K562 (cell line): ENCODE measurements at regions not wholly inside any gene's neighbourhood (a gene's known extent, or its start where the extent isn't known, plus 50 kb on each side); places are given as distances from the start of the nearest gene placed in this dataset.

Experiments
- ATAC-seq: fragments of 200-7000 bp; cut with Tn5 transposase; 3 replicates; pipeline ENCODE4 v1.9.1; 2020; ENCODE audit warnings: moderate library complexity
- BruUV-seq: library from RNA; stranded (reverse); fragments of 400-500 nt; replicated peaks from 2 replicates; lab custom pipeline; 2021; lab: Mats Ljungman, UMichigan
- CTCF ChIA-PET: fragments of 300-600 bp; formaldehyde crosslinking; extraction: SDS; loops from one replicate; lab custom pipeline; 2021; ENCODE audit warnings: low intra/inter-chr PET ratio; lab: Yijun Ruan, JAX
- POLR2A ChIA-PET: fragments of 300-600, 350-650 bp; sonication (Branson Sonifier 250); formaldehyde crosslinking; extraction: SDS; loops from one replicate; lab custom pipeline; 2021; ENCODE audit warnings: antibody characterized with exemption, inconsistent platforms; lab: Yijun Ruan, JAX
- DNase-seq, 4 experiments: peaks; one replicate each; pipeline versions ENCODE4 v3.0.0 to v3.0.0-alpha.2; 2011 to 2018; ENCODE audit warnings: low spot score in 3 of 4, mixed read lengths in 3 of 4; ENCODE audit errors: extremely low read depth in 1 of 4
- FAIRE-seq: peaks from 2 replicates; lab custom pipeline; 2011; peaks lifted over from hg19 to GRCh38; lab: Jason Lieb, UNC
- H2AFZ ChIP-seq: 2 replicates; pipeline ENCODE4 v1.6.0; 2011; ENCODE audit warnings: low read depth, low read length, control low read depth, inconsistent platforms
- H3K27ac ChIP-seq: fragments of 200-600 bp; 3 replicates; pipeline ENCODE4 v1.8.0; 2011; ENCODE audit warnings: low read depth, mild to moderate bottlenecking, control low read depth, inconsistent platforms, low read length, moderate library complexity, mixed read lengths; ENCODE audit errors: extremely low read depth
- H3K27me3 ChIP-seq, 2 experiments: fragments of 300-600 bp in 1 of 2; 2 replicates in 1 of 2; 3 replicates in 1 of 2; pipeline versions ENCODE4 v1.6.0 to v1.8.0; 2011; ENCODE audit warnings: inconsistent platforms in 2 of 2, low read length in 2 of 2, mild to moderate bottlenecking in 1 of 2, mixed read lengths in 1 of 2, moderate library complexity in 1 of 2; ENCODE audit not compliant: control insufficient read depth in 2 of 2, insufficient read depth in 2 of 2
- H3K36me3 ChIP-seq: fragments of 300-600 bp; 3 replicates; pipeline ENCODE4 v1.8.0; 2011; ENCODE audit warnings: mild to moderate bottlenecking, low read length, inconsistent platforms; ENCODE audit not compliant: control insufficient read depth, insufficient read depth
- H3K4me1 ChIP-seq, 2 experiments: fragments of 200-600 bp in 1 of 2; replicated peaks in 1 of 2; 2 replicates in 1 of 2; 3 replicates in 1 of 2; pipeline versions ENCODE4 v1.5.1 to v1.8.0; 2011; ENCODE audit warnings: inconsistent platforms in 2 of 2, low read length in 2 of 2, mild to moderate bottlenecking in 1 of 2, mixed read lengths in 1 of 2, moderate library complexity in 1 of 2; ENCODE audit not compliant: control insufficient read depth in 2 of 2, insufficient read depth in 2 of 2
- H3K4me2 ChIP-seq: 2 replicates; pipeline ENCODE4 v1.6.1; 2011; ENCODE audit warnings: low read length, control low read depth, inconsistent platforms, mixed read lengths; ENCODE audit not compliant: insufficient read depth
- H3K4me3 ChIP-seq: fragments of 200-600 bp; sonication (generic), shearing (Covaris generic); 2 replicates; pipeline ENCODE4 v1.5.1; 2016; ENCODE audit warnings: control low read depth, inconsistent platforms
- H3K79me2 ChIP-seq: fragments of 200-600 bp; 3 replicates; pipeline ENCODE4 v1.8.0; 2011; ENCODE audit warnings: low read length, inconsistent platforms; ENCODE audit not compliant: control insufficient read depth, insufficient read depth
- H3K9ac ChIP-seq, 2 experiments: 2 replicates each; pipeline versions ENCODE4 v1.6.0 to v1.6.1; 2011; ENCODE audit warnings: low read depth in 2 of 2, low read length in 2 of 2, control low read depth in 1 of 2, inconsistent platforms in 1 of 2, mild to moderate bottlenecking in 1 of 2, mixed read lengths in 1 of 2; ENCODE audit not compliant: insufficient read depth in 1 of 2
- H3K9me1 ChIP-seq: one replicate; pipeline ENCODE4 v1.6.0; 2011; ENCODE audit warnings: inconsistent platforms, mild to moderate bottlenecking, low read length, moderate library complexity; ENCODE audit not compliant: control insufficient read depth, insufficient read depth
- H3K9me3 ChIP-seq: replicated peaks from 2 replicates; pipeline ENCODE4 v1.5.1; 2011; ENCODE audit warnings: low read depth, low read length, inconsistent platforms; ENCODE audit not compliant: control insufficient read depth, insufficient read depth
- H4K20me1 ChIP-seq: replicated peaks from 2 replicates; pipeline ENCODE4 v1.6.1; 2011; ENCODE audit warnings: low read length, inconsistent platforms, mixed read lengths; ENCODE audit not compliant: control insufficient read depth, insufficient read depth
- BCLAF1 ChIP-seq, 2 experiments: fragments of 450-650 bp in 1 of 2; IDR thresholded peaks; 2 replicates each; pipeline ENCODE4 v1.6.1; 2011 to 2017; ENCODE audit warnings: low read depth in 2 of 2, antibody characterized with exemption in 1 of 2, borderline replicate concordance in 1 of 2, low read length in 1 of 2, mild to moderate bottlenecking in 1 of 2, mixed read lengths in 1 of 2; ENCODE audit not compliant: control insufficient read depth in 1 of 2
- CBX5 ChIP-seq: IDR thresholded peaks from 2 replicates; pipeline ENCODE4 v1.6.1; 2014; ENCODE audit warnings: low read depth, borderline replicate concordance
- CTBP1 ChIP-seq: fragments of 450-650 bp; IDR thresholded peaks from 2 replicates; pipeline ENCODE4 v1.6.1; 2016; ENCODE audit warnings: borderline replicate concordance
- DMBX1 ChIP-seq: fragments of 250-450 bp; sonication (Bioruptor Pico); IDR thresholded peaks from 2 replicates; pipeline ENCODE4 v1.8.0; 2022; ENCODE audit warnings: inconsistent platforms, mild to moderate bottlenecking, moderate library complexity, borderline replicate concordance
- DPF2 ChIP-seq: fragments of 450-650 bp; IDR thresholded peaks from 2 replicates; pipeline ENCODE4 v1.6.1; 2016
- MEIS2 ChIP-seq: fragments of 450-650 bp; IDR thresholded peaks from 2 replicates; pipeline ENCODE4 v1.6.1; 2014; ENCODE audit warnings: mild to moderate bottlenecking; ENCODE audit not compliant: partially characterized antibody
- NKRF ChIP-seq: fragments of 450-650 bp; IDR thresholded peaks from 2 replicates; pipeline ENCODE4 v1.6.1; 2016; ENCODE audit warnings: borderline replicate concordance
- POLR3A ChIP-seq: IDR thresholded peaks from 2 replicates; pipeline ENCODE4 v1.6.1; 2011; ENCODE audit warnings: borderline replicate concordance, mild to moderate bottlenecking, moderate library complexity; ENCODE audit not compliant: insufficient read length, insufficient read depth; ENCODE audit errors: extremely low read depth
- SUPT5H ChIP-seq: fragments of 450-650 bp; IDR thresholded peaks from 2 replicates; pipeline ENCODE4 v1.6.1; 2016
- TCFL5 ChIP-seq: fragments of 250-450 bp; sonication (Bioruptor Pico); conservative IDR thresholded peaks from 2 replicates; pipeline ENCODE4 v1.6.1; 2021; ENCODE audit warnings: mild to moderate bottlenecking, moderate library complexity, matching md5 sums
- YY1 ChIP-seq, 3 experiments: IDR thresholded peaks; 2 replicates each; pipeline ENCODE4 v1.6.1; 2011; ENCODE audit warnings: low read length in 2 of 3, mild to moderate bottlenecking in 2 of 3, moderate library complexity in 2 of 3, borderline replicate concordance in 1 of 3, control low read depth in 1 of 3, low read depth in 1 of 3; ENCODE audit not compliant: insufficient read depth in 3 of 3, insufficient replicate concordance in 2 of 3, control insufficient read depth in 1 of 3, insufficient read length in 1 of 3; ENCODE audit errors: extremely low read depth in 1 of 3
- ZKSCAN1 ChIP-seq: fragments of 150-350 bp; IDR thresholded peaks from 2 replicates; pipeline ENCODE4 v1.6.1; 2016; ENCODE audit warnings: low read depth, low read length
- ZNF263 ChIP-seq: sonication (generic); formaldehyde crosslinking; IDR thresholded peaks from 2 replicates; pipeline ENCODE4 v1.8.0; 2022; ENCODE audit warnings: mild to moderate bottlenecking, missing genetic modification reagents, borderline replicate concordance
- ZNF639 ChIP-seq, 2 experiments: fragments of 200-800 bp in 1 of 2; sonication (Bioruptor generic) in 1 of 2; sonication (generic) in 1 of 2; formaldehyde crosslinking in 1 of 2; IDR thresholded peaks in 1 of 2; conservative IDR thresholded peaks in 1 of 2; 2 replicates each; pipeline versions ENCODE4 v1.5.0 to v1.6.1; 2016 to 2020; ENCODE audit warnings: missing compliant biosample characterization in 1 of 2, missing genetic modification characterization in 1 of 2, missing genetic modification reagents in 1 of 2
- WGBS: fragments of 100-300 bp; shearing (Covaris generic); methylation state at CpG from one replicate; pipeline ENCODE4 v1.1.6; 2016; ENCODE audit warnings: low coverage, mixed read lengths; ENCODE audit not compliant: insufficient coverage; ENCODE audit errors: missing lambda C conversion rate; 5-methylcytosine and 5-hydroxymethylcytosine counted together
- in situ Hi-C: fragments of 300-500 bp; cut with MboI; formaldehyde crosslinking; loops from 4 replicates; pipeline ENCODE4 v1.15.0; 2018; ENCODE audit warnings: inconsistent platforms, mixed read lengths
- intact Hi-C: fragments of 100-400 bp; cut with micrococcal nuclease; formaldehyde crosslinking; loops from 2 replicates; pipeline ENCODE4 v1.14.2; 2022

- Histone ChIP-seq H3K27me3 (peaks cover 16 to 55% of the 10 kb centered on the region in 2 experiments; a peak in 4 of 5 replicates), H3K9me3 (no peaks in the 10 kb centered on the region; the same call in 1 of the 2 replicates), H4K20me1 (peaks cover 5% of the 10 kb centered on the region), H3K9ac (no peak overlapping the region), H3K9me1 (peaks cover 3% of the 10 kb centered on the region), H3K4me3 (no peak overlapping the region), H3K36me3 (no peaks in the 10 kb centered on the region), H3K4me2 (no peak overlapping the region), H2AFZ (no peak overlapping the region), H3K27ac (no peak overlapping the region), H3K79me2 (no peaks in the 10 kb centered on the region), H3K4me1 (peaks cover 0 to 3% of the 10 kb centered on the region in 2 experiments; a peak in 1 of 5 replicates)
- BruUV-seq, result no TSS peak
- no peak for FAIRE-seq
- CTCF ChIA-PET, result no interaction called here
- intact Hi-C loops, result no loop called here
- POLR2A ChIA-PET, result interaction anchor here (1.3 kb wide), 1 partner anchor 16 kb away, joined by 4 read pairs; no protein-coding TSS in a partner anchor
- ATAC-seq, result peak; percentile 81
- in situ Hi-C loops, result no loop called here
- 2% methylated on average over 19 of the region's 19 CpGs for WGBS
- peak in 3 of 4 experiments; percentile 41 to 50 (median 41) for DNase-seq
- TF ChIP-seq ZKSCAN1 (no peak), TCFL5 (CRISPR knock-in tag) (no peak), NKRF (no peak), CTBP1 (peak; percentile 19; the same call in 1 of the 2 replicates), BCLAF1 (IDR thresholded peaks at IDR 0.05; ENCODE audit: borderline replicate concordance in 1 of 2, control insufficient read depth in 1 of 2, low read depth in 2 of 2, low read length in 1 of 2) (no peak), MEIS2 (no peak), DMBX1 (CRISPR knock-in tag) (no peak), ZNF639 (CRISPR knock-in tag; conservative IDR thresholded peaks at IDR 0.05 in 1 of 2, IDR thresholded peaks at IDR 0.05 in 1 of 2) (no peak), YY1 (IDR thresholded peaks at IDR 0.05; ENCODE audit: borderline replicate concordance in 1 of 3, control insufficient read depth in 1 of 3, extremely low read depth in 1 of 3, insufficient read depth in 3 of 3, insufficient read length in 1 of 3, insufficient replicate concordance in 2 of 3, low read depth in 1 of 3, low read length in 2 of 3) (no peak), DPF2 (no peak), CBX5 (no peak), ZNF263 (CRISPR knock-in tag) (no peak), SUPT5H (no peak), POLR3A (no peak)
These were observed 118.4 kb downstream of the CRYAA start for GRCh38 chr21:43287111-43287760.
